GM12873 (cell line): ENCODE measurements at regions not wholly inside any gene's neighbourhood (a gene's known extent, or its start where the extent isn't known, plus 50 kb on each side); places are given as distances from the start of the nearest gene placed in this dataset.

Experiments used
- TF ChIP-seq, protein P1 (sequence below): IDR thresholded peaks from 2 replicates; pipeline ENCODE4 v1.5.1; 2012; ENCODE audit warnings: low read depth, mild to moderate bottlenecking, moderate library complexity, low read length, control low read depth; ENCODE audit not compliant: insufficient read depth; ENCODE audit errors: missing control alignments

DNA sequence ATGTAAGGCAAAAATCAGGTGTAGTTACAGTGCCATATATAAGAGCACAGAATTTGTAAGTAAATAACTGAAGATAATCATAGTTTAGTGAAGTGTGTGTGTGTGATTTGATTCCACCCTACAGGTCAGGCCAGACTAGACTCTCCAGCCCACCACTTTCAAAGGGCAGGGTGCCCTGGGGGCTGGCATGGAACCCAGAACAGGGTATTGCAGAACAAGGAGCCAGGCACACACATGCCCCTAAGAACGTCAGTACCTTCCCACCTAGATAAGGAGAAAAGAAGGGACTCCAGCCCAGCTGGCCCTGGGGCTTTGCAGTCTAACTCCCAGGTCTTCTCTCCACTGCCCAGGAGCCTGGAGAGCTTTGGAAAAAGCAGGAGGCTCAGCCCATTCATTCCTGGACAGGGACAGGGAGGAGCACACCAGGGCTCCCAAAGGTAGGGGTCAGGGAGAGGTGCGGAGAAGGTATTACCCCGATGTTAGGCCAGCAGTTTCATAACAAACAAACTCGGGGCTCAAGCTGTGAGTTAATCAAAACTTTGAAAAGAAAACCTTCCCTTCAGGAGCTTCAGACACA is 149.7 kb upstream of the VANGL1 start:
- TF ChIP-seq, protein P1, sequence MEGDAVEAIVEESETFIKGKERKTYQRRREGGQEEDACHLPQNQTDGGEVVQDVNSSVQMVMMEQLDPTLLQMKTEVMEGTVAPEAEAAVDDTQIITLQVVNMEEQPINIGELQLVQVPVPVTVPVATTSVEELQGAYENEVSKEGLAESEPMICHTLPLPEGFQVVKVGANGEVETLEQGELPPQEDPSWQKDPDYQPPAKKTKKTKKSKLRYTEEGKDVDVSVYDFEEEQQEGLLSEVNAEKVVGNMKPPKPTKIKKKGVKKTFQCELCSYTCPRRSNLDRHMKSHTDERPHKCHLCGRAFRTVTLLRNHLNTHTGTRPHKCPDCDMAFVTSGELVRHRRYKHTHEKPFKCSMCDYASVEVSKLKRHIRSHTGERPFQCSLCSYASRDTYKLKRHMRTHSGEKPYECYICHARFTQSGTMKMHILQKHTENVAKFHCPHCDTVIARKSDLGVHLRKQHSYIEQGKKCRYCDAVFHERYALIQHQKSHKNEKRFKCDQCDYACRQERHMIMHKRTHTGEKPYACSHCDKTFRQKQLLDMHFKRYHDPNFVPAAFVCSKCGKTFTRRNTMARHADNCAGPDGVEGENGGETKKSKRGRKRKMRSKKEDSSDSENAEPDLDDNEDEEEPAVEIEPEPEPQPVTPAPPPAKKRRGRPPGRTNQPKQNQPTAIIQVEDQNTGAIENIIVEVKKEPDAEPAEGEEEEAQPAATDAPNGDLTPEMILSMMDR, result no peak

DNA sequence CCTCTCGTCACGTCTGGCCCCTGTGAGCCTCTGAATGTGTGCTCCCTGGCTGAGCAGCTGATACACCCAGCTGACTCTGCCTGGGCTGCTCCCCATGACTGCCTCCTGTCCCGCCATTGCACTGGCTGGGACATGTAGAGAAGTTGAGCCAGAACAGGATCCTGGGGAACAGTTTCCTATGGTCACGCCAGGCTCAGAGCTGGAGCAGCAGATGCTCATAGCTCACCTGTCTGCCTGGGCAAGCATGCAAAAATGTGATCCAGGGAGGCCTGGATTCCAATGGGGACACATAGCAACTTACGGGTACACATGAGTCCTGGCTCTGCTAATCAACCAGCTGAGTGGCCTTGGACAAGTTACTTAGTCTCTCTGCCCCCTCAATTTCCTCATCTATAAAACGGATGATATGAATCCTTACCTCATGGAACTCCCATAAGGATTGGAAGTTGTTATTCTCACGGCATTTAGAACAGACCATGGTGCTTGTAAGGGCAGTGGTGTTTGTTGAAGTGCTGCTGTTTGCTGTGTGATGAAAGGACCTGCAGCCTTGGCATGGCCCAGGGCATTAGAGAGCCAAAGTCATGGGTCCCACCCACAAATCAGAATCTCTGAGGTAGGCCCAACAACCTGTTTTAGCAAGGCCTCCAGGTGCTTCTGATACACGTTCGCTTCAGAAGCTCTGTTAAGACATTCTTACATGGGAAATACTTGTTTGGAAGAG is 150.3 kb upstream of the VANGL1 start:
- TF ChIP-seq, protein P1, result no peak

DNA sequence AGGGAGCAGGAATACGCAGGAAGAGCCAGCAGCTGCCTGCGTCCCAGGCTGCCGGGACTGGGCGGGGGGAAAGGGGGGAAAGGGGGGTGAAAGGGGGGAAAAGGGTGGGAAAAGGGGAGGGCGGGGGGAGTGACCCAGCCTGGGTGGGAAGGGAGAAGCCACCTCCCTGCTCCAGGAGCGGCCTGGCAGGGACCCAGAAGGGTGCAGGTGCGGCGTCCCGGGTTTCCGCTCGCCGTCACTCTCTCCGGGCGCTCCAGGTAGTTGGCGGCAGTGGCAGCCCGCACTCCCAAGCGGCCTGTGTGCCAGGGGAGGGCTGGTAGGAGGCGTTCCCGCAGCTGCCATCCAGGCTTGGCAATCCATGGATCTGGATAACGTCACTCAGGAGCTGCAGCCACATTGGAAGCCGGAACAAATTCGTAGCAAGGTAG is 141.0 kb upstream of the NGF start:
- TF ChIP-seq, protein P1, result no peak

DNA sequence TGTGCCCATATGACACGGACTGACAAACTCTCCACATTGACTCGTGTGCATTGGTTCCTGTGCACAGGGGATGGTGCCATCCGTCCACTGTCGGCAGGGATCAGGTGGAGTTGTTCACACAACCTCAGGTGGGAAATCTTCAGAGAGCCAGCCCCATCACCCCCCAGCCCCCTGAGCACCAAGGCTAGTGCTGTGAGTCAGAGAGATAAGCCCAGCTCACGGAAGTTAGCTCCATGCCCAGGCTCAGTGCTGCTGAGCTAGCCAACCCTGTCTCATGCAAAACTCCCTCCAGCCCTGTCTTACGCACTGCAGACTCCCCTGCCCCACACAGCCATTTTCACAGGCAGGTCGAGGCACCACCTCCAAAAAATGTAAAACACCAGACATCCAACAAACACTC is 139.0 kb upstream of the NGF start:
- TF ChIP-seq, protein P1, result no peak

DNA sequence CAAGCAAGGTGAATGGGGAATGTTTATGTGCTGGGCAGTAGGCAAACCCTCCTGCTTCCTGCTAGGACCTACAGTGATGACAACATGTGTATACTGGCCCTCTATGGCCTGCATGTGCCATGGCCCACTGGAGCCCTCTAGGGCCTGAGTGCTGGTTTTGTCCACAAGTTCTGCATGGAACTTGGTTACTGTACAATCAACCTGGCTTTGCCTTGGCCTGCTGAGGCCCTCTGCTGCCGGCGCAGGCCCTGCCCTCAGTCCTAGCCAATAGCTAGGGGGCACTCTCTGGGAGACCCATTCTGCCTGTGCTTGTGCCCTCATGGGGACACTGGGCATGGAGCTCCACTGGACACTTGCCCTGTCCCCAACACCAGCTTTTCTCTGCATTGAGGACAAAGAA is 138.6 kb upstream of the NGF start:
- TF ChIP-seq, protein P1, result no peak

DNA sequence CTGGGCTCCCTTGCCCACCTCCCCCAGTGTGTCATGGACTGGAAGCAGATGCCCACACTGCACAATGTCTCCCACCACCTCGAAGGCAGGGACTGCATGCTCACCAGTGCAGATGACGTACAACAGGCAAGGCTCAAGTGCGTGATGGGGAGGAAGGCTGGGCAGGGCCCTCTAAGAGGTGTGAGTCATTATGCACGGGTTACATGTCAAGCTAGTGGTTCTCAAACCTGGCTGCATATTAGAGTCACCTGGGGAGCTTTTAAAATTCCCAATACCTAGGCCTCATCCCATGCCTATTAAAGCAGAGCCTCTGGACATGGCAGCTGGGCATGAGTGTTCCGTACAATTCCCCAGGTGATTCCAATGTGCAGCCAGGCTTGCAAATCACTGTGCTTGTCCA is 137.9 kb upstream of the NGF start:
- TF ChIP-seq, protein P1, result no peak

DNA sequence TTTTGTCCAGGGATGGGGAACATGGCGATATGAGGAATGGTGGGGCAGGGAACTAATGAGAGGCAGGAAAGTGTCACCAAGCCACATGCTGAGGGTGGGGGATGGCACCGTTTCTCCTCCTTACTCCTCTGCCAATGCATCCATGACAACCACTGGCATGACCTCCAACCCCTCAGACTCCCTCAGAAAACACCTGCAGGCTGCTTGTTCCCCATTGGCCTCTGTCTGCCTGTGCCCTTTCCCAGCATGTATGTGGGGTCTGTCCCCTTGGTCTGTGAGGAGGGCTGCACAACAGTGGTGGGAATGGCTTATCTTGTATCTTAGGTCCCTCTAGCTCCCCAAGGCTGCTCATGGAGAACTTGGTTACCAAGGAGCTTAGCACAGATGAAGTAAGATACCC is 137.2 kb upstream of the NGF start:
- TF ChIP-seq, protein P1, result no peak
